ENCODE measurements at regions not wholly inside any gene's neighbourhood (a gene's known extent, or its start where the extent isn't known, plus 50 kb on each side); places are given as distances from the start of the nearest gene placed in this dataset.

DNA sequence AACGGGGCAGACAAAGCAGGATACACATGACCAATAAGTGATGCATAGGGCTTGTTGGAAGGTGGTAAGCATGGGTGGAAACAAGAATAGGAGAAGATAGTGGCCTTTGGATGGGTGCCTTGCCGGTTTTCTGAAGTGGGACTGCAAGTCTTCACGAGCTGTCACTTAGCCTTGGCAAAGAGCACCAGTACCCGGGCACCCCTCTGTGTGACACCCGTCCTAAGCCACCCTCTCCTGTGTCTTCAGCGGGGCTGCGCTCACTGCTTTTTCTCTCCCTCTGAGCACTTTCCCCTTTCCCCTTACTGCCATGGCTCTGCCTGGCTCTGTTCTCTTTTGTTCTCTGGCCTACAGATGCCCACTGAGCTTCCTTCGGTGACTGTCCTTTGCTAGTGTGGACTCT is 399.7 kb upstream of the MKI67 start:
- ATAC-seq = no peak

GRCh38 chr10:128526791-128527375 is 400.7 kb upstream of the MKI67 start:
- DNase-seq (peak in 2 of 5 donors; percentile 27 to 29), ATAC-seq (peak in 1 of 4 donors; percentile 46)
- TF ChIP-seq, protein P1, sequence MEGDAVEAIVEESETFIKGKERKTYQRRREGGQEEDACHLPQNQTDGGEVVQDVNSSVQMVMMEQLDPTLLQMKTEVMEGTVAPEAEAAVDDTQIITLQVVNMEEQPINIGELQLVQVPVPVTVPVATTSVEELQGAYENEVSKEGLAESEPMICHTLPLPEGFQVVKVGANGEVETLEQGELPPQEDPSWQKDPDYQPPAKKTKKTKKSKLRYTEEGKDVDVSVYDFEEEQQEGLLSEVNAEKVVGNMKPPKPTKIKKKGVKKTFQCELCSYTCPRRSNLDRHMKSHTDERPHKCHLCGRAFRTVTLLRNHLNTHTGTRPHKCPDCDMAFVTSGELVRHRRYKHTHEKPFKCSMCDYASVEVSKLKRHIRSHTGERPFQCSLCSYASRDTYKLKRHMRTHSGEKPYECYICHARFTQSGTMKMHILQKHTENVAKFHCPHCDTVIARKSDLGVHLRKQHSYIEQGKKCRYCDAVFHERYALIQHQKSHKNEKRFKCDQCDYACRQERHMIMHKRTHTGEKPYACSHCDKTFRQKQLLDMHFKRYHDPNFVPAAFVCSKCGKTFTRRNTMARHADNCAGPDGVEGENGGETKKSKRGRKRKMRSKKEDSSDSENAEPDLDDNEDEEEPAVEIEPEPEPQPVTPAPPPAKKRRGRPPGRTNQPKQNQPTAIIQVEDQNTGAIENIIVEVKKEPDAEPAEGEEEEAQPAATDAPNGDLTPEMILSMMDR (IDR thresholded peaks at IDR 0.05) = no peak
- no peak for TF ChIP-seq POLR2A (IDR thresholded peaks at IDR 0.05)
- no peak overlapping the region for H3K27ac ChIP-seq
- H3K27me3 ChIP-seq = peaks cover 0 to 23% (median 0%) of the 10 kb centered on the region in 9 donors
- no peaks in the 10 kb centered on the region for H3K9me3 ChIP-seq
- H3K4me3 ChIP-seq = no peak overlapping the region
- H3K36me3 ChIP-seq = no peaks in the 10 kb centered on the region
- WGBS, 4 donors = 47 to 62% (median 52%) methylated on average over 17 of the region's 17 CpGs
- intact Hi-C loops (cut with DNase I) = loop anchor here in 4 of 10 donors (5.0 to 10.0 kb wide), 4 partner anchors 202 to 260 kb away; no protein-coding TSS in a partner anchor
- no peaks in the 10 kb centered on the region for H3K4me1 ChIP-seq

More for the DNA sequence above, 399.7 kb upstream of the MKI67 start:
- H3K27ac ChIP-seq = no peak overlapping the region
- no peak for TF ChIP-seq POLR2A (IDR thresholded peaks at IDR 0.05)
- TF ChIP-seq, protein P1 (IDR thresholded peaks at IDR 0.05) = no peak
- DNase-seq = no peak
- intact Hi-C loops (cut with DNase I) = loop anchor here in 4 of 10 donors (5.0 to 10.0 kb wide), 4 partner anchors 201 to 259 kb away; no protein-coding TSS in a partner anchor
- H3K9me3 ChIP-seq = no peaks in the 10 kb centered on the region
- 64 to 74% (median 71%) methylated on average over 8 of the region's 8 CpGs for WGBS, 4 donors
- H3K4me3 ChIP-seq = no peak overlapping the region
- H3K4me1 ChIP-seq = no peaks in the 10 kb centered on the region
- H3K27me3 ChIP-seq = peaks cover 0 to 23% (median 0%) of the 10 kb centered on the region in 9 donors
- no peaks in the 10 kb centered on the region for H3K36me3 ChIP-seq

GRCh38 chr10:128527711-128528110 is 401.5 kb upstream of the MKI67 start:
- no peak overlapping the region for H3K4me3 ChIP-seq
- no peak for DNase-seq
- TF ChIP-seq, protein P1 (IDR thresholded peaks at IDR 0.05) = no peak
- TF ChIP-seq POLR2A (IDR thresholded peaks at IDR 0.05) = no peak
- no peaks in the 10 kb centered on the region for H3K36me3 ChIP-seq
- intact Hi-C loops (cut with DNase I) = loop anchor here in 4 of 10 donors (5.0 to 10.0 kb wide), 4 partner anchors 203 to 260 kb away; no protein-coding TSS in a partner anchor
- 70 to 73% (median 71%) methylated on average over 8 of the region's 8 CpGs for WGBS, 4 donors
- no peaks in the 10 kb centered on the region for H3K9me3 ChIP-seq
- no peak for ATAC-seq
- no peak overlapping the region for H3K27ac ChIP-seq
- no peaks in the 10 kb centered on the region for H3K4me1 ChIP-seq
- peaks cover 0 to 27% (median 0%) of the 10 kb centered on the region in 9 donors for H3K27me3 ChIP-seq

GRCh38 chr10:128528167-128528566 is 401.9 kb upstream of the MKI67 start:
- WGBS, 4 donors = 77 to 94% (median 80%) methylated on average over 2 of the region's 2 CpGs
- peaks cover 0 to 25% (median 0%) of the 10 kb centered on the region in 9 donors for H3K27me3 ChIP-seq
- no peaks in the 10 kb centered on the region for H3K4me1 ChIP-seq
- no peak for TF ChIP-seq POLR2A (IDR thresholded peaks at IDR 0.05)
- TF ChIP-seq, protein P1 (IDR thresholded peaks at IDR 0.05) = no peak
- no peaks in the 10 kb centered on the region for H3K36me3 ChIP-seq
- H3K4me3 ChIP-seq = no peak overlapping the region
- no peak for DNase-seq
- no peaks in the 10 kb centered on the region for H3K9me3 ChIP-seq
- H3K27ac ChIP-seq = no peak overlapping the region
- intact Hi-C loops (cut with DNase I) = loop anchor here in 4 of 10 donors (5.0 to 10.0 kb wide), 4 partner anchors 203 to 261 kb away; no protein-coding TSS in a partner anchor
- no peak for ATAC-seq
